SK-N-SH (cell line): ENCODE measurements at regions not wholly inside any gene's neighbourhood (a gene's known extent, or its start where the extent isn't known, plus 50 kb on each side); places are given as distances from the start of the nearest gene placed in this dataset.

Source experiments
- MXI1 ChIP-seq: IDR thresholded peaks from 2 replicates; pipeline ENCODE4 v1.6.1; 2012; ENCODE audit warnings: mild to moderate bottlenecking, low read depth, low read length, improper control_type of control experiment
- POLR2AphosphoS5 ChIP-seq: IDR thresholded peaks from 2 replicates; pipeline ENCODE4 v1.6.1; 2012; ENCODE audit warnings: low read depth, low read length
- TF ChIP-seq, protein P1 (sequence below): fragments of 200-600 bp; sonication (generic); IDR thresholded peaks from 2 replicates; pipeline ENCODE4 v1.6.1; 2017; ENCODE audit warnings: antibody characterized with exemption, mild to moderate bottlenecking, moderate library complexity
- TF ChIP-seq, protein P2 (sequence below): IDR thresholded peaks from 2 replicates; pipeline ENCODE4 v1.4.0; 2012; ENCODE audit warnings: low read depth

DNA sequence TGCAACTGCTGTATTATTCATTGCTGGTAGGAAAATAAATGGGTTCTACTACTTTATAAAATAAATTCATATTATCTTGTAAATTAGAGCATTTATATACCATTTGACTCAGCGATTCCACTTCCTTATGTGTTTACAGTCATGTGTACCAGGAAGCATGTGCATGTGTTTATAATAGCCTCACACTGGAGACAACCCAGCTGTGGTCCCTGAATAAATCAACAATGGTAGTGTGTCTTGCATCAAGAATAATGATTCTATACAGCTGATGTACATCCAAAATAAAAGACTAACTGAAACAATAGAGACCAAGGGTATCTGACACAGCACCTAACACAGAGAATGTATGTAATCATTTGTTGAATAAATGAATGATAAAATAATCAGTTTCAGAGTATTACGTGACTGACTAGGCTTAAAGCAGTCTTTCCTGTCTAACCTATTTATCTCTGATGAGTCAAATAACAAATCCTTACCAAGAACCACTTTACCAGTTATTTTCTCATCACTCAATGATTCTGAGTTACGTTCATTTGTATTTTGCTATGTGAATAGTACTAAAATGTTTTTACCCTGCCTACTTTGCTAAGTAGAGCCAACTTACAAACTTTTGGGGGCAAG lies 216.8 kb downstream of the UBE2E3 start:
- TF ChIP-seq, protein P1, sequence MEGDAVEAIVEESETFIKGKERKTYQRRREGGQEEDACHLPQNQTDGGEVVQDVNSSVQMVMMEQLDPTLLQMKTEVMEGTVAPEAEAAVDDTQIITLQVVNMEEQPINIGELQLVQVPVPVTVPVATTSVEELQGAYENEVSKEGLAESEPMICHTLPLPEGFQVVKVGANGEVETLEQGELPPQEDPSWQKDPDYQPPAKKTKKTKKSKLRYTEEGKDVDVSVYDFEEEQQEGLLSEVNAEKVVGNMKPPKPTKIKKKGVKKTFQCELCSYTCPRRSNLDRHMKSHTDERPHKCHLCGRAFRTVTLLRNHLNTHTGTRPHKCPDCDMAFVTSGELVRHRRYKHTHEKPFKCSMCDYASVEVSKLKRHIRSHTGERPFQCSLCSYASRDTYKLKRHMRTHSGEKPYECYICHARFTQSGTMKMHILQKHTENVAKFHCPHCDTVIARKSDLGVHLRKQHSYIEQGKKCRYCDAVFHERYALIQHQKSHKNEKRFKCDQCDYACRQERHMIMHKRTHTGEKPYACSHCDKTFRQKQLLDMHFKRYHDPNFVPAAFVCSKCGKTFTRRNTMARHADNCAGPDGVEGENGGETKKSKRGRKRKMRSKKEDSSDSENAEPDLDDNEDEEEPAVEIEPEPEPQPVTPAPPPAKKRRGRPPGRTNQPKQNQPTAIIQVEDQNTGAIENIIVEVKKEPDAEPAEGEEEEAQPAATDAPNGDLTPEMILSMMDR, result no peak
- no peak for TF ChIP-seq MXI1
- no peak for TF ChIP-seq POLR2AphosphoS5
- TF ChIP-seq, protein P2, sequence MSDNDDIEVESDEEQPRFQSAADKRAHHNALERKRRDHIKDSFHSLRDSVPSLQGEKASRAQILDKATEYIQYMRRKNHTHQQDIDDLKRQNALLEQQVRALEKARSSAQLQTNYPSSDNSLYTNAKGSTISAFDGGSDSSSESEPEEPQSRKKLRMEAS, result no peak
